ENCODE measurements at regions not wholly inside any gene's neighbourhood (a gene's known extent, or its start where the extent isn't known, plus 50 kb on each side); places are given as distances from the start of the nearest gene placed in this dataset.

DNA sequence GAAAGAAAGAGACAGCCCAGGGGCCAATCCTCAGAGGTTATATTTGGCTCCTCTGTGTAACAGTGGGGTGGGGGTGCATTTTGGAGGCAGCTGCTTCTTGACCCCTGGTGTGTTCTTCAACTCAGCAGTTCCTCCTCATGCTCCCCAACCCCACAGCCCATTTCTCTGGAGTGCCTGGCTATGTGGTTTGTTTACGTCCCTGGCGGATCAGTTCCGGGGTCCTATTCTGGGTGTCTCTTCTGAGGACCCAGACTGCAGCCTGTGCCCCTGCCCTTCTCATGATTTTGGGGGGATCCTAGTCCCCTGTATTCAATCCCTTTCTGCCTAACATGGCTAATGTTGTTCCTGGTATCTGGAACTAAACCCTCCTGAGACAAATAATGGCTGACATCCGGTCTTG is 70.5 kb upstream of the SULF2 start:
- Histone ChIP-seq H3K4me3 (no peak overlapping the region), H3K36me3 (no peaks in the 10 kb centered on the region), H3K4me1 (peaks cover 19% of the 10 kb centered on the region), H3K27me3 (ENCODE audit: low read depth) (peaks cover 10% of the 10 kb centered on the region), H3K9me3 (replicated peaks) (no peaks in the 10 kb centered on the region), H3K27ac (replicated peaks) (no peak overlapping the region)
- DNase-seq: no peak
- intact Hi-C loops (cut with micrococcal nuclease): no loop called here
- TF ChIP-seq, protein P1, sequence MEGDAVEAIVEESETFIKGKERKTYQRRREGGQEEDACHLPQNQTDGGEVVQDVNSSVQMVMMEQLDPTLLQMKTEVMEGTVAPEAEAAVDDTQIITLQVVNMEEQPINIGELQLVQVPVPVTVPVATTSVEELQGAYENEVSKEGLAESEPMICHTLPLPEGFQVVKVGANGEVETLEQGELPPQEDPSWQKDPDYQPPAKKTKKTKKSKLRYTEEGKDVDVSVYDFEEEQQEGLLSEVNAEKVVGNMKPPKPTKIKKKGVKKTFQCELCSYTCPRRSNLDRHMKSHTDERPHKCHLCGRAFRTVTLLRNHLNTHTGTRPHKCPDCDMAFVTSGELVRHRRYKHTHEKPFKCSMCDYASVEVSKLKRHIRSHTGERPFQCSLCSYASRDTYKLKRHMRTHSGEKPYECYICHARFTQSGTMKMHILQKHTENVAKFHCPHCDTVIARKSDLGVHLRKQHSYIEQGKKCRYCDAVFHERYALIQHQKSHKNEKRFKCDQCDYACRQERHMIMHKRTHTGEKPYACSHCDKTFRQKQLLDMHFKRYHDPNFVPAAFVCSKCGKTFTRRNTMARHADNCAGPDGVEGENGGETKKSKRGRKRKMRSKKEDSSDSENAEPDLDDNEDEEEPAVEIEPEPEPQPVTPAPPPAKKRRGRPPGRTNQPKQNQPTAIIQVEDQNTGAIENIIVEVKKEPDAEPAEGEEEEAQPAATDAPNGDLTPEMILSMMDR (IDR thresholded peaks at IDR 0.05; ENCODE audit: borderline replicate concordance): no peak

DNA sequence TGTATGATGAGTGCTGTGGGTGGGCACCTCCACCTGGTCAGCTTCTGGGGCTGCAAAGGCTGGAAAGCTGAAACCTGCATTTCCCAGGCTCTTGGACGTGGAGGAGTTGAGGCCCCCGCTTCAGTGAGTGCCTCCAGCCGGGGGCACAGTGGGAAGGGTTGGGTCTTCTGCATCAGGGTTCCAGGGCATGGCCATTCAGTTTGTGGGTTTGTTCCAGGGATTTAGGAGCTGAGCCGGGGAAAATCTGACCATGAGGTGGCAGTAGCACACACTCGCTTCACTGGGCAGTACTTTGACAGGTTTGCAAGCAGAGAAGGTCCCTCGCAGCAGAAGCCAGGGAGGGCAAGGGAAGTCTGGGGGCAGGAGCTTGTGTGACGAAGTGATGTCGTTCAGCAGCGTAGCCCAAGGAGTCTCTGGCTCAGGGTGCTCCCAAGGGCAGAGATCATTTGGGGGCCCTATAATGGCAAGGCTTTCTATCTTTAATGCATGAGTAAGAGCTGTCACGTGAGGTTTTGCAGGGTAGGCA is 69.5 kb upstream of the SULF2 start:
- no peak overlapping the region for H3K27ac ChIP-seq (replicated peaks)
- no peak overlapping the region for H3K4me3 ChIP-seq
- intact Hi-C loops (cut with micrococcal nuclease): no loop called here
- no peaks in the 10 kb centered on the region for H3K9me3 ChIP-seq (replicated peaks)
- H3K27me3 ChIP-seq (ENCODE audit: low read depth): peaks cover 12% of the 10 kb centered on the region
- H3K36me3 ChIP-seq: no peaks in the 10 kb centered on the region
- H3K4me1 ChIP-seq: peaks cover 19% of the 10 kb centered on the region
- DNase-seq: no peak
- TF ChIP-seq, protein P1 (IDR thresholded peaks at IDR 0.05; ENCODE audit: borderline replicate concordance): peak; percentile 47

DNA sequence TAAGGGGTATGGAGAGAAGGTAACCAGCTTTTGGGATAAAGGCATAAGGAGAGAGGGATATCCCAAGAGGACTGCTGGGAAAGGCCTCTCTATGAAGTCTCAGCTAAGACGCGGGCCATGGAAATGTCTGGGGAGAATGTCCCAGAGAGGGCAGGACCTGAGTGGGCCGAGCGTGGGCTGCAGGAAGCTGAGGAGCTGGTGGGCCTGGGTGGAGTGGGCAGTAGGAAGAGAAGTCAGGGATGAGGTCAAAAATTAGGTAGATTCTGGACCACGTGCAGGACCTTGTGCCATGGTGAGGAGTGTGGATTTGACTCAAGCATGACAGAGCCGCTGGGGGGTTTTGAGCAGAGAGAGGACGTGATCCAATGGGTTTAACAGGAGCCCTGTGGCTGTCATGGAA is 66.5 kb upstream of the SULF2 start:
- Histone ChIP-seq H3K9me3 (replicated peaks) (no peaks in the 10 kb centered on the region), H3K27me3 (ENCODE audit: low read depth) (peaks cover 23% of the 10 kb centered on the region), H3K4me1 (peaks cover under 1% of the 10 kb centered on the region), H3K36me3 (no peaks in the 10 kb centered on the region), H3K27ac (replicated peaks) (no peak overlapping the region), H3K4me3 (no peak overlapping the region)
- TF ChIP-seq, protein P1 (IDR thresholded peaks at IDR 0.05; ENCODE audit: borderline replicate concordance): no peak
- intact Hi-C loops (cut with micrococcal nuclease): no loop called here
- no peak for DNase-seq

DNA sequence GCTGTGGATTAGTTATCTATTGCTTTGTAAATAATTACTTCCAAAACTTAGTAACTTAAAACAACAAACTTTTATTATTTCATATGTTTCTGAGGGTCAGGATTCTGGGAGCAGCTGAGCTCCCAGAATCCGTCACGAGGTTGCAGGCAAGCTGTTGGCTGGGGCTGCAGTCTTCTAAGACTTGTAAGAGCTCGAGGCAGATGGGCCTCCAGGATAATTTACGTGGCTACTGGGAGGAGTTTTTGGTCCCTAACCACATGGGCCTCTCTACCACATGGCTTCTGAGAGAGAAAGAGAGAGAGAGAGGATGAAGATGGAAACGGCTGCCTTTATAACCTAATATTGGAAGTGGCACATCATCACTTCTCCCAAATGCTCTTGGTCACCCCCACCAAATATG is 64.9 kb upstream of the SULF2 start:
- Histone ChIP-seq H3K4me3 (no peak overlapping the region), H3K4me1 (no peaks in the 10 kb centered on the region), H3K9me3 (replicated peaks) (no peaks in the 10 kb centered on the region), H3K27me3 (ENCODE audit: low read depth) (peaks cover 39% of the 10 kb centered on the region), H3K36me3 (no peaks in the 10 kb centered on the region), H3K27ac (replicated peaks) (no peak overlapping the region)
- intact Hi-C loops (cut with micrococcal nuclease): no loop called here
- TF ChIP-seq, protein P1 (IDR thresholded peaks at IDR 0.05; ENCODE audit: borderline replicate concordance): no peak
- DNase-seq: no peak

DNA sequence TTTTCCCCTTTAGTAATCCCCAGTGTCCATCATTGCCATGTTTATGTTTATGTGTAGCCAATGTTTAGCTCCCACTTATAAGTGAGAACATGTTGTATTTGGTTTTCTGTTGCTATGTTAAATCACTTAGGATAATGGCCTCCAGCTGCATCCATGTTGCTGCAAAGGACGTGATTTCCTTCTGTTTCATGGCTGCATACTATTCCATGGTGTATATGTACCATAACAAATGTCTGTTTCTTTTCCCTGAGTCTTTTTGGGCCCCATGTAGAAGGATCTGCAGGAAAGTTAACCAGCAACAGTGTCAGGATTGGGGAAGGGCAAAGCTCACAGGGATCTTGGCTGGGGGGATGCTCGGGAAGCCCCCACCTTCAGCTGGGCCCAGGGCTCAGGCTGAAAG is 64.3 kb upstream of the SULF2 start:
- intact Hi-C loops (cut with micrococcal nuclease): no loop called here
- Histone ChIP-seq H3K4me3 (no peak overlapping the region), H3K36me3 (no peaks in the 10 kb centered on the region), H3K27me3 (ENCODE audit: low read depth) (peaks cover 43% of the 10 kb centered on the region), H3K4me1 (no peaks in the 10 kb centered on the region), H3K9me3 (replicated peaks) (no peaks in the 10 kb centered on the region), H3K27ac (replicated peaks) (no peak overlapping the region)
- TF ChIP-seq, protein P1 (IDR thresholded peaks at IDR 0.05; ENCODE audit: borderline replicate concordance): no peak
- DNase-seq: no peak
